ENCODE measurements at regions not wholly inside any gene's neighbourhood (a gene's known extent, or its start where the extent isn't known, plus 50 kb on each side); places are given as distances from the start of the nearest gene placed in this dataset.

- no peak for DNase-seq
Measured at GRCh38 chr9:119803679-119804078, 434.4 kb upstream of the BRINP1 start.

DNA sequence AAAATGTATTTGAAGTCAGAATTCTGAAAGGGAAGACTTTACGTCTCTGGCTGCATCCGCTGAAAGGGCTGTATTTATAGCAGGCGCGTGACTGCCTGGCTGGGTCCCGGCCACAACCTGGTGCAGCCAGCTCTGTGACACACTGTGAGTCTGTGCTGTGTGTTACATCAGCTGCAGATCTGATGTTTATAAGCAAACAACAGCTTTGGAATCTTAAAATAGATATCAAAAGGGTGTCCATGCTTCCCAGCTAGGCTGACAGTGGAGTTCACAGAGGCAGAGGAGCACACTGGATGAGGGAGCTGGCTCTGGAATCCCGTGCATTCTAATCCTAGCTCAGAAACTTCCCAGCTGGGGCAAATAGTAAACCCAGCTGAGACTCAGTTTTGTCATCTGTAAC is 433.4 kb upstream of the BRINP1 start:
- DNase-seq = no peak

DNA sequence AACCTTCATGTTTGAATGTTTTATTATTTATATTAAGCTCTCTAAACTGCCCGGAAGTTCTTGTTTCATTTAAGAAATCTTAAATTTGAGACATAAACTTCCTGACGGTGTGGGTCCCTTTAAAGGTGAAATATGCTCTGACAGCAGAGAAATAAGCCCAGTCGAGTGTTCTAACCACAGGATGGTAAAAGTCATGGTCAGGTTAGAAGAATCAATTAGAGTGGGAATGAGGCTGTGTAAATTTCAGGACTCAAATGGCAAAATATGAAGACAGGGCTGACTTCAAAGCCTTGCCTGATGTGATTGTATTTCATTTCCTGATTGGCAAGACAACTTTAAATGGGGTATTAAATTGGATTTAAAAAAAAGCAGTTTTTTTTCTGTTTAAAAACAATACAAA is 432.9 kb upstream of the BRINP1 start:
- no peak for DNase-seq

GRCh38 chr9:119801311-119801710 is 432.1 kb upstream of the BRINP1 start:
- no peak for DNase-seq

DNA sequence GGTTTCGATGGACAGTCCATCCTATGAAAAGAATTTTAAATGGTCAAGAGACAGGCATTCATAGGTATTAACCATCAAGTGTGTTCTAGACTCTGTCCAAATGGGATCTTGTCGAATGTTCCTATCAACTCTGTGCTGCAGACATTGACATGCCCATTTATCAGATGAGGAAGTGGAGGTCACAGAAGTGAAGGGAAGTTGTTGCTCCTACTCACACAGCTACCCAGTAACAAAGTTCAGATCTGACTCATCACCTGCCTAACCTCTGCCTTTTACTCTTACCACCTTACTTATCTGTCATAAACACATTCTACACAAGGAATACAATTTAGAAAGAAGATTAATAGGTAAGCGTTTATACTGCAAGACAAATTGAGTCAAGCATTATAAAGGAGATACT is 426.2 kb upstream of the BRINP1 start:
- DNase-seq = no peak

GRCh38 chr9:119794836-119795235 is 425.6 kb upstream of the BRINP1 start:
- DNase-seq = no peak

GRCh38 chr9:119793218-119793617 is 424.0 kb upstream of the BRINP1 start:
- DNase-seq = no peak

DNA sequence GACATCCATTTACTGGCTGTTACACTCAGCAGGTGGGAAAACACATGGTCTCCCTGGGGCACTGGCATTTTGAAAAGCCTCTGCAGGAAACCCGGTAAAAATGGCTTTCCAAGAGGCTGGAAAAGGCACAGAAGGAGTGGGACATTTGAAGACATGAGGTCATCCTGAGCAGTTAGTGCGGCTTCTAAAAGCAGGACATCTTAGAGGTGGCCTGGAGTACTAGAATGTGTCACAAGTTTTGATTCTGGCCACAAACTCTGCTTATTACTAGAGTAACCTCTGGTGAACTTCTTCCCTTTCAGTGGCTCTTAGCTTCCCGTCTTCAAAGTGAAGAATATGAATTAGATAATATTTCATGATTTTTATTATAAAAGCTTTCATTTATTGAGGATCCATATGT is 423.0 kb upstream of the BRINP1 start:
- DNase-seq = no peak

DNA sequence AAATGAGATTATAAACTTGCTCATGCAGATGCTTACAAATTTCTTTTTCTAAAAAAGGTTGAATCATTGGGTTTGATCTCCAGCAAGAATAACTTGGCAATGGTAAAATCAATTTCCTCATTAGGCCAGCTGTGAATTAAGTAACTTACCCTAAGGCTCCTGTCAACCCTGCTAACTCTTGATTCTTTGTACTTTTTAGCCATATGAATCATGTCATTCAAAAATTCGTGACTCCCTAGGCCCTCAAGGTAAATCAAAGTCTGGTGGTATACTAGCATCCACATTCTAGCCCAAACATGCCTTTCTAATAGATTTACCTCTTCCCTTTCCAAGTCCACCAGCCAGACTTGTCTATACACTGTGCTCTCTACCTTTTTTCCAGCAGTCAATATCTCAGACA is 420.8 kb upstream of the BRINP1 start:
- DNase-seq = no peak

DNA sequence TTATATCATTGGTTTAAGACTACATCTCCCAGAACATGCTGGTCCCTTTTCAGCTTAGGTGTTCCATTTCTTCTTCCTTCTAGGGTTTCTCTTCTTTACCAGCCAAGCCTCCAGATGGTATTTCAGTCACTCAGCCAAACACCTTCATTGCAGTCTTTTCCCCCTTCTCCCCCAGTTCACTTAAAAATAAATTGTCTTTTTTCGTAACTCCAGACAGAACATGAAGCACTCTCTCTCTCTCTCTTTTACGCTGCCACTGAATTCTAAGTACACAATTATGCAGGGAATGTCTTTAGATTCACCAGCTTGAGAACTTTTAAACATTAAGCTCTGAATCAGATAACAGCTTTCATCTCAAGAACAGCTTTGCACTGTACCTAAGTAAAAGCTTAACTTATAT is 419.7 kb upstream of the BRINP1 start:
- no peak for DNase-seq

DNA sequence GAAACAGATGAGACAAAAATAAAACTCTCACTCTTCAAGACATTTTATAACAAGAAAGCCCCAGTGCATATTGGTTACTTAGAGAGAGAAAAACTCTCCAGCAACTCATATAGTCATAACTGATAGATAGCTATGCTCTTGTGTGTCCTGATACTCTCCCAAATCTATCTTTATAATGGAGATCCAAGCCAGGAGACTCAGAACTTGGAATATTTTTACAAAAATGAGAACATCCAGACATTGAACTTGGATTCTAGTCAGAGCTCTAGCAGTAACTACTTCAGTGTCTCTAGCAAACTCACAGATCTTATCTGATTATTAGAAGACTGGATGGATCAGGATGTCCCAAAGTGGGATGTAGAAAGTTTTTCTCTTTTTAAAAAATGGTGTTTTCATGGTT is 412.7 kb upstream of the BRINP1 start:
- DNase-seq = no peak

DNA sequence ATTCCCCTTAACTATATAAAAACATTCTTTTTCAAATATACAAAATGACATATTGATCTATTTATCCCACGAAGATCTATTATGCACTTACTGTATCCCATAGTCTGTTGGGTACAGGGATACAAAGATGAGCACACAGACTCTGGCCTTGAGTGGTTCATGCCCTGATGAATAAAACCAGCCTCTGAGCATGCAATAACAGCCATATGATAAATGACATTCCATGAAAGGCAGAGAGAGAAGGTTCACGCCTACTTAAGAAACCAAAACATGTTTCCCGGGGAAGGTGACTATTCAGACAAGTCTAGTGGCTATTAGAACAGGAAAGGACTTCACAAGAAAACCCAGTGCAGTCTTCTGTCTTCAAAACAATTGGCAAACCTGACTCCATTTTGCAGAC is 406.2 kb upstream of the BRINP1 start:
- DNase-seq = no peak

- no peak for DNase-seq
Measured at GRCh38 chr9:119773823-119774222, 404.6 kb upstream of the BRINP1 start.

DNA sequence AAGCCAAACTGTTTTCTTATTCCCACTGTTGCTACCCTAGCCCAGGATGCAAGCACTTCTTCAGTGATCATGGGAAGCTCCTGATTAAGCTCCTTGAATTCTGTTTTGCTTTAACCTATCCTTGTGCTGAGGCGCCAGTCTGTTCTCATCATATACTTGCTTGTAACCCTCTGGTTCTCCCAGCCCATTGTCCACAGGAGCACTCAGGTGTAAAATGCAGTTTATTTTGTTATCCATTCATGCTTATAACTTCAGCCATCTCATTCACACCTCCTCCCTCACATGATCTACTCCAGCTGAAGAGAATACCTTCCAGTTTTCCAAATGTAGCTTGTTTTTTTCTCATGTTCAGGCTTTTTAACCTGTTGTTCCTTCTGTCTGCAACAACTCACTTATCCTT is 402.1 kb upstream of the BRINP1 start:
- no peak for DNase-seq

DNA sequence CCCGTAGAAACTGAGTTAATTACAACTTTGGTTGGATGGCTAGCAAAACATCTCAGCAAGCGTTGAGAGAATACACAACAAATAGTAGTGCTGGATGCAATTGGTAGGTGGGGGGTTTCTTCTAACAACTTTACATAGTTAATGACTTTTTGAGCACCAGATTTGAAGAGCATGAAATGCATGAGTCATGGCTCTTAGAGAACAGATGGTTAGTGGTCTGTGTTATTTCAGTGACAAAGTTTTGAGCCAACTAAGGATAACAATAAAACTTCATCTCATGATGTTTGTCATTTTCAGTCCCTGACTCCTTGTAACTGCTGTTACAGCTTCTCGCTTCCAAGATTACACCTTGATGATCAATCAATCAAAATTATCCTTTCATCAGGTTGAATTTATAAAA is 399.0 kb upstream of the BRINP1 start:
- no peak for DNase-seq

DNA sequence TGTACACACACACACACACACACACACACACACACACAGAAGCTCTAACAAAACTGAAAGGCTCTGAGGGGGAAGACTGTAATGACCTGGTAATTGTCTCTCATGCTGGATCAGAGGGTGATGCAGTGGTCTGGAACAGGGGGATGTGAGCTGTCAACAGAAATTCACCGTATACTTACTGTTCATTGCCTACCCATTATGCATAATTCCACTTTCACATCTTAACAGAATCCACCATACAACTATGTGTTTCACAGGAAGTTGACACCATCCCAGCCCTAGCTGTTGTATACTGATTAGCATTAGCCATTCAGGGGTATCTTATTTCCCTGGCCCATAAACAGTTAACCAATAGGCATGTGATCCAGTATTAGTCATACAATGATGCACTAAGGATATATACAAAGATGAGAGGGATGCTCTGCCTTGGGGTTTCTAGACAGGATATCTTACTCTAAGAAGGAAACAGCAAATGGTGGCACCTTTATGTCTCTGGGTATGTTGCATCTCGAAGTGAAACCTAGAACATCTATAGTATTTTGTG is 396.5 kb upstream of the BRINP1 start:
- DNase-seq = no peak

- DNase-seq = no peak
Measured at GRCh38 chr9:119763260-119763659, 394.0 kb upstream of the BRINP1 start.

DNA sequence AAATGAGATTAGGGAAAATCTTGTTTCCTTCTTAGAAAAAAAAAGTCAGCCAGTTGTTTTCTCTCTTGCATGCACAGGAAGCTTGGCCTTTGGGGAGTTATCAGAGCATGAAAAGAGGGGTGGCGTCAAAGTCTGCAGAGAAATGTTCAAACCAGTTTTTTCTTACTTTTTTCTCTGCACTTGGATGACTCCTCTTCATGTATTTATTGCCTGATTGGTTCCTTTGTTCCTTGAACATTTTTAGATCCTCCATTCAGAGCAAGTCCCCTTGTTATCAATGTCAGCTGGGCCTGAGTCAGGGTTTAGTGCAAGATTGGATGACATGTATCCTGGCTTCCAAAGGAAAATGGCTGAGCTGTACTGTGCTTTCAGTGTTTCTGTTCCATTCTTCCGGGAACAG is 392.6 kb upstream of the BRINP1 start:
- no peak for DNase-seq

DNA sequence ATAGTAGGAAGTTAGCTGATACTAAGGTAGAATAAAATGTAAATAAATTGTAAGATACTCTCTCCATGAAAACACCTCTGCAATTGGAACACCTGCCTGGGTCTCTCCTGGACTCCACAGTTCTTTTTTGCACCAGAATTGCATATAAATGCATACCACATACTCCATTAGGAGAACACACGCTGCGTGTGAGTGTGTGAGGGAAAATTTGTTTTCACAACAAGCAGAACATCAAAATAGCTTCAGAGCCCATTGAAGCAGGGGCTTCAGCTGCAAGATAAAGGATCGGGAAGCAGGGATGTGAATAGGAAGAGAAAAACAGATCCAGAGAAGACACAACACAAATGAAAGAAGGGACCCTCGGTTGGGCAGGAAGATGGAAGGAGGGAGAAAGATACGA is 389.8 kb upstream of the BRINP1 start:
- no peak for DNase-seq

GRCh38 chr9:119758241-119758640 is 389.0 kb upstream of the BRINP1 start:
- DNase-seq = no peak

GRCh38 chr9:119739476-119739875 is 370.2 kb upstream of the BRINP1 start:
- no peak for DNase-seq

GRCh38 chr9:119736491-119737454 is 367.5 kb upstream of the BRINP1 start:
- no peak for DNase-seq

DNA sequence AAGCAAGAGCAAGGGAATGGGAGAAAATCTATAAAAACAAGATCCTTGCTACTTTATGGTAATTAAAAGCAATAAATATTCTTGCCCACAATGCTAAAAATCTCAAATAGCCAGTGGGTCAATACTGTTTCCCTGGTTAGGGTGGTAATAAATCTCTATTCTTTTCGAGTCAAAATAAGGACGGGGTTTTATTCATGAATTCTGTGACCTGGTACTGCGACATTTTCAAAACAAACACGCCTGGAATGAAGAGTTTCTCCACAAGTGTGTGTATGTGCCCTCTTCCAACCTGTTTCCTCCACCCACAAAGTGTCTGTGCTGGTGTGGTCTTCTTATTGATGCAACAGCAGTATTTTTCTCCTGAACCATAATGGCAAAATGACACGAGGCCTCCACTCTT is 358.8 kb upstream of the BRINP1 start:
- DNase-seq = no peak

- no peak for DNase-seq
Measured at GRCh38 chr9:119726035-119726434, 356.8 kb upstream of the BRINP1 start.

GRCh38 chr9:119722384-119722783 is 353.1 kb upstream of the BRINP1 start:
- DNase-seq = no peak
